ENCODE measurements at regions not wholly inside any gene's neighbourhood (a gene's known extent, or its start where the extent isn't known, plus 50 kb on each side); places are given as distances from the start of the nearest gene placed in this dataset.

DNA sequence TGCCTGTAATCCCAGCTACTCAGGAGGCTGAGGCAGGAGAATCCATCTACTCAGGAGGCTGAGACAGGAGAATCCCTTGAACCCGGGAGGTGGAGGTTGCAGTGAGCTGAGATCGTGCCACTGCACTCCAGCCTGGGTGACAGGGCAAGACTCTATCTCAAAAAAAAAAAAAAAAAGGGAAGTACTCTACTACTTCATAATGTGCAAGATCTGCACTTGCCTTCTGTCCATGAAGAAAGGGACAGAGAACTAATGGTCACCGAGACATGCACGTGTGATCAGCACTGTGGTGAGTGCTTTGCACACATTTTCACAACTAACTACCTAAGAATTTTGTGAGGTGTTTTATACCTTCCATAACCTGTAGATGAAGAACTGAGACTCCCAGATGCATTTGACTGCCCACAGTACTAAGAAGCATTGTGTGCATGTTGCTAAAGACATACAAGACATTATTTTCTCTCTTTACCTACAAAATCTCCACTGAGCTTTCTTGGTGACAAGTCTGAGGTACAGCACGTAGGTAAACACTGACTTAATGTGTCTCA, 784.8 kb upstream of the ID2 start:
- no peak for DNase-seq (ENCODE audit: low read depth)

DNA sequence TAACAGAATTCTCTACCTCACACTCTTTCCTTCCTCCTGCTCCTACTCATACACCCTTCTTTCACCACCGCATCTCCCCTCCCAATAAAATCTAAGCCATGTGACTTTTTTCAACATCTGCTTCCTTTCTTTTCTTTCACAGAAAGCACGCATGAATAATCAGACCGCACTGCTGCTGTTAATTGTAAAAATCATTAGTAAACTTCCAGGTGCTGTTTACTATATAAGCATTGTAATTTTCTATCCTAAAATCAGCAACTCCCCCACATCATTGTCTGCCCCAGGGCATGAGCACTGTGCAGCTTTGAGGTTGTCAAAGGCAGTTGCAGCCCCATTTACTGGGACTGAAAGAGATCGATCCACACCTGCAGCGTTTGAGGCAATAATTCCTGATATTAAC, 782.6 kb upstream of the ID2 start:
- no peak for DNase-seq (ENCODE audit: low read depth)

DNA sequence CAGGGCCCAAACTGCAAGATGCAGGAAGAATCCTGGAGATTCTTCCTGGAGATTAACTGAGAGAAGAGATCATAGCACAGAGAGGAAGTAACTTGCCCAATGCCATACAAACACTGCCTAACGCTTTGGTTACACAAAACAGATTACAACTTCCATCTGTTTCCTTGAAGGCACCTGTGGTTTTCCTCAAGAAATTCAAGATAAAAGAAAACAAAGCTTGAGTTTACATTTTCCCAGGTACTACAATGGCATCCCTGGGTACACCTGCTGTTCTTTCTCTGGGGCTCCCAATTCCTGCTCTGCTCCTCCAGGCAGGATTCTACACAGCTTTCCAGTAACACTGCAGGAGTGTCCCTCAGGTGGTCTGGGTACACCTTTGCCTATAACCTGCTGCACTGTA, 781.9 kb upstream of the ID2 start:
- no peak for DNase-seq (ENCODE audit: low read depth)

DNA sequence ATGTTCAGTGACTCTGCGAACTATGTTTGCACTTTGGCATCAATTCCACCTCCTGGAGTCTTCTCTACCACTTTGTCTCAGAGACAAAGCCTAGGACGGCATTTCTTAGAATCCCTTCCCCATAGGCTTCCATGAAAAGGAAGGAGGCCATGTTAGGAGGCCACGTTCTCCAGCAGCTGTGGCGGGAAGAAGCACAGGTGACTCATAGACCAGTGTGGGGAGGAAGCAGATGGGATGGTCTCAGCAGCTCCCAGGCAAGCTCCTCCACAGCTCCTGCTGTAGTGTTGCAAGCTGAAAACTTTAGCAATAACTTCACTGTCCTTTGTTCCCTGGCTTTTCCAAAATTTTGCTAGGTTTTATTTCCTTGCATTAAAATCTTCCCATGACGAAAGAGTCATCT, 781.3 kb upstream of the ID2 start:
- no peak for DNase-seq (ENCODE audit: low read depth)

DNA sequence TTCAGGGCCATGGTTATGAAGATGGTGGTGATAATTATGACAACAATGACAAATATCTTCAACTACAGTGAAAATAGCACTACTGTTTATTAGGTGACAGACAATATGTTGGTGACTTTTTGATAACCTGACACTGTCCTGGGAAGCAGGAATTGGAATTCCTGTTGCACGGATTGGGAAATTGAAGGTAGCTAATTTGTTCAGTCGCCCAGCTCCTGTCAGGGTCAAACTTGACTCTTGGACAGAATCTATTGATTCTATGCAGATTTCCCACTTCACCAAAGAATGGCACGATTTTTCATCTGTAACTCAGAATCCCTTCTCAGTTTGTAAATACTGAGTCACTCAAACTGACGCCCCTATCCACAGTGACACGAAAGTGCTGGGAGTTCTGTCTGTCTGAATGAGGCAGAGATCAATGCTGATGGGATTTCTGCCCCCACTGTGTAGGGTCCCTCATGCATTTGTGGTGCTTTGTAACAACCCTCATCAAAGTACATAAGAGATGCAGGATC, 779.5 kb upstream of the ID2 start:
- no peak for DNase-seq (ENCODE audit: low read depth)

DNA sequence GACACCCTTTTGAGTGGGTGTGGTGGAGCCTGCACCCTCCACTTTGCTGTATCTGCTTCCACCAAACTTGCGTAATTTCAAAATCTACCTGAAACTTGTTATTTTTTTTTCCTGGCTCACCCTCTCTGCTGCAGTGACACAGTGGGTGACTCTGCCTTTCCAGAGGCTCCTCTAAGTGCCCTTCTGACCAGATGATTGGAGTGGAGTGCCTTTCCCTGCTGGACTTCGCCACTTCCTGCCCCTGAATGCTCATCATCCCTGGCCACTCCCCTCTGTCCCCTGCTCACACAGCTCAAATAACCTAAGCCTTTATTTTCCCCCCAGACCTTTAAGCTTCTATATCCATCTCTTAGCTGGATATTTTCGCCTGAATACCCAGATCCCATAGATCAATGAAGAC, 777.5 kb upstream of the ID2 start:
- no peak for DNase-seq (ENCODE audit: low read depth)

DNA sequence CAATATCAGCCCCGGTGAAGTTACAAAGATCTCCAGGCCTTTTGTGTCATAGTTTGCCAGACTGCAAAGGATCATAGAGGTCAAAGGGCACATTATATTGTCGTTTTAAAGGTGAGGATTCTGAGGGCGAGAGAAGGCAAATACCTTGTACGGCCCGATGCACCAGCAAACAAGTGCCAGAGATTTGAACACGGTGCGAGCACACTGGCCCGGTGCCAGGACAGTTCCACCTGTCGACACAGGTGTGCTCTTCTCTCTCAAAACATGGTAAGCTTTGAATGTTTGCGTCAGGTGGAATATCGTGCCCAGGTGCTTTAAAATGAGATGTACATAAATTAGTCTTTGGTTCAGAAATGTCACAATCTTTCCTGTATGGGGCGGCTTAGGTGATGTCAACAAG, 776.1 kb upstream of the ID2 start:
- no peak for DNase-seq (ENCODE audit: low read depth)

DNA sequence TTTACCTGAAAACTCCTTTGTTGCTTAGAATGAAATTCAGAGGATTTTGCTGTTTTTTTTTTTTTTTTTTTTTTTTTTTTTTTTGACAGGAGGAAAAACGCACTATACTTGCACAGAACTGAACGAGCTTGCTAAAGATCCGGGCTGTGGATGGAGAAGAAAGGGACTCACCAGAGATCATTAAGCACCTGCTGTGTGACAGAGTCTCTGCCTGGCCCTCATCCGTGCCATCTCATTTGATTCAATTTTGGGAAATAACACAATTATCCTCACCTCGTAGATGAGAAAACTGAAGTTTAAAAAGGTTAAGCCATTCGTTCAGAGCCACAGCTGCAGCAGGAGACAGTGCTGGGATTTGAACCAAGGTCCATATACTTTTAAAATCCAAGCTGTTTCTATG, 775.4 kb upstream of the ID2 start:
- no peak for DNase-seq (ENCODE audit: low read depth)

DNA sequence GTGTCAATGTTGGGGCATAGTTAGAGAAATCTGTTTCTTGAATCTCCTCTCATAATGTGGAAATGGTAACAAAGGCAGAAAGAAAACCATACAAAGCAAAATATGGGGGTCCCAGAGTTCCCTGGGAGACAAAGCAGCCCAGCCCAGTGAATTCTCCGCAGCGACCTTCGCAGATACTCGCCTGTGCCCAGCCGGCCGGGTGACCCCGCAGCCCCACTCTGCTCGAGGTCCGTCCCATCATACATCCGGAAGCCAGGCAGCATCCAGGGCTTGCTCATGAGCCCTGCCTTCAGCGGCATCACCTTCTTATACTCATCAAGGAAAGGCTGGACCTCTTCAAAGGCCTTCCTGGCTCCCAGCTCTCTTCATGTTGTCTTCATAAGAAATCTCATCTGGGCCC, 774.8 kb upstream of the ID2 start:
- DNase-seq (ENCODE audit: low read depth), result no peak

DNA sequence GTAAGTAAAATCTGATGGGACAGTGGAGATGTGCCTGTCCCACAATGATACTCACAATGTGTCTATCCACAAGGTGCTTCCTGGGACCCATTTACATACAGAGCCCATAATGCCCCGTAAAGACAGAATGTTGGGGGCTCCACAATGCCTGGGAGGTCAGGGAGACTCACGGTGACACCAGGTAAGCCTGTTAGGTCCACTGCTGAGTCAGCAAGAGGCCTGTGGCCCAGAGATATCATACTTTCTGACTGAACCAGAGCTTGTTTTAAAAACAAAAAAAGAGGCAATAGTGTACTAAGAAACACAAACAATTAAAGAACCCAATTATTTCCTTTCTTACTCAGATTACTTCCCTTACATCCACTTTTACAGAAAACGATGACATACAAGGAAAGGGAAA, 771.1 kb upstream of the ID2 start:
- no peak for DNase-seq (ENCODE audit: low read depth)

DNA sequence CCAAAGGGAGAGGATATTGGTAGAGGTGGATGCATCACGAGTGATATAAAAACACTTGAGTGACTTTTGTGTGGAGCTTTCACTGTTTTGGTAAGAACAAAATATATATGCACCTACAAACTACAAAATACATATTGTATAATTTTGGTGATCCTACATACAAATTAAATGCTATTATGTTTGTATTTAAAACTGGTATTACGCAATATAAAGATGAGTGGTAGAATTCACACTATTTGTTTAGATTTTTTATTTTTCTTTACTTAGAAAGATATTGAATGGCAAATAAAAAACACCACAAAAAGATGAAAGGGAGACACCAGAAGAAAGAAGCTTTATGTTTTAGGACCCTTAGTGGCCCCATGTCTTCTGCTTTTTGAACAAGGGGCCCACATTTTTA, 770.7 kb upstream of the ID2 start:
- DNase-seq (ENCODE audit: low read depth), result no peak

DNA sequence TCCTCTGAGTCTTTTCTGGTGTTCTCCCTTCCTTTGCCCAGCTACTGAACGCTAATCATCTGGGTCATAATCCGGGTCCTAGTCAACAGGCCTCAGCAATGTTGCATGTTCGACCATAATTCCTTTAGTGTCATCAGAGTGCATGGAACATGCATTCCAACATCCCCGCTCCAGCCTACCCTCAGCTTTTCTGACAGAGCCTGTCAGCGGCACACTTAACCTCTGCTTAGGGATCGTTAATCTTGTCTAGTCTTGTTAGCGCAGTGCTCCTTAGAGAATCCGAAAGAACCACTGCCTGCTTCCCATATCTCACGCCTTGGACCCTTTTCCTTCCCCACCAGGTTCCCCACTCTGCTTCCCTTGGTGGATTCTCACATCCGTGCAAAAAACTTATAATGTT, 767.9 kb upstream of the ID2 start:
- no peak for DNase-seq (ENCODE audit: low read depth)

DNA sequence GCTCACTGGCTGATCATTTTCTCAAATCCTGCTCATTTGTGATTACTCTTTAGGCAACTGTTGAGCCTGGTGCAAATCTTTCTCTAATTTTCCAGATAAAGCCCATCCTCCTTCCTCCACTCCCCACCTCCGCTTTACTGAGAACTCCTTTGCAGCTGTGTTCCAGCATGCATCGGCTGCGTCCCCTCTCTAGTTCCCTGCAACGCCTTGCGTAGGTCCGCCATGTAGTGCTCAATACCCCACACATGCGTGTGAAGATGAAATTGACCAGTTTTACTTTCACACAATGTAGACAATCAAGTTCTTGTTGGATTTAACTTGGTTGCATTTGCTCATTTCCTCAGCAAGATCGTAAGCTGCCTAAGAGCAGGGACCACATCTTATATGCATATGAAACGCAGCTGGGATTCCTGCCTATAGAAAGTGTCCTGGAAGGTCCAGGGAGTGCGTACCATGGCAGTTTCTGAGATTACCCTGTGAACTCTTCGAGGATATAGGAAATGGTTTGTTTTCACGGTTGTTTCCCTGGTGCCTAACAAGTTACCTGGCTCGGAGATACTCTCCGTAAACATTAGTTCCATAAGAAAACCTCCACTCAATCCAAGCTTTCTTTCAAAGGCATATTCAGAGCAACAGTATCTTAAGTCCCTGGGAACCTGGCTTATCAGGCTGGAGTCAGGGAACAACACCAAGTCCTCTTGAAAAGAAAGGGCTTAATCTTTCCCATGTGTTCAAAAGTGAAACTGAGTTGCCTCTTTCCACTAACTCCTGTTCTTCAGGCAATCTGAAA, 766.4 kb upstream of the ID2 start:
- no peak for DNase-seq (ENCODE audit: low read depth)

DNA sequence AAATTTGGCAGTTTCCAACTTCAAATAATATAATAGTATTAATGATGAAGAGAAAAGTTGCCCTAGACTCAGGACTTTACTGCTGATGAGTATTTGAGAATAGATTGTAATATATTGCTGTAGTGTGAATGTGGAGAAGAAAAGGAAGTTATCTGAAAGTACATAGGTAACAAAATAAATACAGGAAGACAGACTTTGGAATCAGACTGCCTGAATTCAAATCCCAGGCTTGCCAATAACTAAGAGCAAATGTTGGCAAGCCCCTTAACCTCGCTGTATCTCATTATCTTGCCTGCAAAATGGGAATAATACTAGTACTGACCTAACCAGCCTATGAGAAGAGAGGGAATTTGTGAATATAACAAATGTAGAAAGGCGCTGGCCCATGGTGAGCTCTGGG, 765.2 kb upstream of the ID2 start:
- DNase-seq (ENCODE audit: low read depth), result no peak

DNA sequence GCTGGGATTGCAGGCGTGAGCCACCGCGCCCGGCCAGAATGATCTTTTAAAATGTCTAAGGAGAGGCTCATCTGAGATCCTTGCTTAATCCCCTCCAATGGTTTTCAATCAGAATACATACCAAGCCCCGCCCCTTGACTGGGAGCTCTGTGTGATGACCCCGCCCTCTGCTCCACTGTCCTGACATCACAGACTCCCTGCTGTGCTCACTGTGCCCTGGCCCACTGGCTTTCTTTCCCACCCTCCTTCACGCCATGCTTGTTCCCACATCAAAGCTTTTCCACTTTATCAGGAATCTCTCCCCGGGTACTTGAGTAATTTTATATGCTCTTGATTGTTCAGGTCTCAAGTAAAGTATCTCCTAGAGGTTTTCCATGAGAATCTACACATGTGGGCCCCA, 762.3 kb upstream of the ID2 start:
- DNase-seq (ENCODE audit: low read depth), result no peak

DNA sequence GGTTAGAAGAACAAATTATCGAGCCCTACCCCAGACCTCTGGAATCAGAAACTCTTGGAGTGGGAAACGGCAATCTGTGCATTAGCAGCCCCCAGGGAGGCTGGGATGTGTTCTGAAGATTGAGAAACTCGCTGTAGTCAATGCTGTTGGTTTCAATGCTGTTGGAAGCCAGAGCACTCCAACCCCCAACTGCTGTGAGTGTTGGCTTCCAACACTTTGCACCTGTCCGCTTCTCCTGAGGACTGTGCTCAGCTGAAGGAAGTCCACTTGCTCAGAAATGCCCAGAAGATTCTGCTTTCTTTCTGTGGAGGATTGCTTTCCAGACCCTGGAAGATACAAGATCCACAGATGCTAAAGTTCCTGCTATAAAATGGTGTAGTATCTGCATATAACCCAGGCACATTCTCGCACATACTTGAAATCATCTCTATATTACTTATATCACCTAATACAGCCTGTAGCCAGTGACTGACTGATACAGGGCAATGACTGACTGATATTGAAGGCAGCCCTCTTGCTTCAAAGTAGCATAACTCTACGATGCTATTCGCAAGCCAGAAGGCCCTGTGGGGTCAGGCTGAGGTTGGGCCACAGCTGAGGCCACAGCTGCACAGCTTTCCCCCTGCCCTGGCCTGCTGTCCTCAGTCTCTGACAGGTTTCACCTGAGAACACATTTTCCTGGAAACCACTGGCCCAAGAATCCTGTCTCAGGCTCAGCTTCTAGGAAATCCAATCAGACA, 757.7 kb upstream of the ID2 start:
- DNase-seq (ENCODE audit: low read depth), result no peak

DNA sequence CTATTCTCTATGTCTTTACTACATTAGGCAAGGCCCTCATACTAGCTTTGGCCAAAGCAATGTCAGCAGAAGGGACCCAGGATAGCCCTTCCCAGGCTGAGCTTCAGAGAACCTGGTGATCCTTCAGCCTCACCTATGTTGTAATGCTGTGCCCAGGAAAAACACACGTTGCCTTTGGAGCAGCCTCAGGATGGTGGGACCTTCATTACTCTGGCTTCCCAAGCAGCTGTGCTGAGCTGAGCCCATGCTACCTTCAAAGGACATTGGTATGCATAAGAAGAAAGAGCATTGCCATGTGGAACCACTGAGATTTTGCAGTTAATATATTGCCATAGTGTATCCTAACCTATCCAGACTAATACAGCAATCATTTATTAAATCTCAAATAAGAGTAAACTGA, 756.4 kb upstream of the ID2 start:
- DNase-seq (ENCODE audit: low read depth), result no peak

DNA sequence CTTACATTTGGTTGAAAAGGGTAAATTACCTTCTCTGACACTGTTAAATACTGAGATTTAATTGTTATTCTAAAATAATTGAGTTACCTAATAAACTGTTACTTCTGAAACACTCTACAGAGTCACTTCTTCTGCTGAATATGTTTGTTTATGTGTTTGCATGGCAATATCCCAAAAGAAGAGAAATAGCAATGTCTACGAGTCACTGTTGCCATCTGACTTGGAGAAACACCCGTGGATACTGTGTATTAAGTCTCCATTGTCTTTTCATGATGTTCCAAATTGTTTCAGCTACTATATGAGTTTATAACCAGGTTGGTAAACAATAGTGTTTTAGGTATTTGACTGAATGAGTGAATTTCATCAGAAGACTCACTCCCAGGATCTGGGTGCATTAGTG, 754.2 kb upstream of the ID2 start:
- DNase-seq (ENCODE audit: low read depth), result no peak

DNA sequence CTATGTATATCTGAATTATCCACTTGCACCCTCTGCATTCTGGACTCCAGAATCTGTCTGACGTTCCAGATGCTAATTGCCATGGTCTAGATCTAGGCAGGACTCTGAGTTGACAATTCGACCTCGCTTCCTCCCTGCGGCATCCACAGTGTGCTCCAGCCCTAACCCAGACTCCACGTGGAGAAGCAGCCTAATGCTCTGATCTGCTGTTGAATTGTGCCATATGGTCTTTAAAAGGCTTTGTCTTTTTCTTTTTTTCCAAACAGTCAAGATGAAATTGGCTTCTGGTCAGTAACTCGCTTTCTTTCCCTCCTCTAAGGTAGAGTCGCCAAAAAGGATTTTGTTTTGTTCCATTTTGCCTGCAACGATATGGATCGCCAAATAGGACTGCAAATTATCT, 752.6 kb upstream of the ID2 start:
- no peak for DNase-seq (ENCODE audit: low read depth)

DNA sequence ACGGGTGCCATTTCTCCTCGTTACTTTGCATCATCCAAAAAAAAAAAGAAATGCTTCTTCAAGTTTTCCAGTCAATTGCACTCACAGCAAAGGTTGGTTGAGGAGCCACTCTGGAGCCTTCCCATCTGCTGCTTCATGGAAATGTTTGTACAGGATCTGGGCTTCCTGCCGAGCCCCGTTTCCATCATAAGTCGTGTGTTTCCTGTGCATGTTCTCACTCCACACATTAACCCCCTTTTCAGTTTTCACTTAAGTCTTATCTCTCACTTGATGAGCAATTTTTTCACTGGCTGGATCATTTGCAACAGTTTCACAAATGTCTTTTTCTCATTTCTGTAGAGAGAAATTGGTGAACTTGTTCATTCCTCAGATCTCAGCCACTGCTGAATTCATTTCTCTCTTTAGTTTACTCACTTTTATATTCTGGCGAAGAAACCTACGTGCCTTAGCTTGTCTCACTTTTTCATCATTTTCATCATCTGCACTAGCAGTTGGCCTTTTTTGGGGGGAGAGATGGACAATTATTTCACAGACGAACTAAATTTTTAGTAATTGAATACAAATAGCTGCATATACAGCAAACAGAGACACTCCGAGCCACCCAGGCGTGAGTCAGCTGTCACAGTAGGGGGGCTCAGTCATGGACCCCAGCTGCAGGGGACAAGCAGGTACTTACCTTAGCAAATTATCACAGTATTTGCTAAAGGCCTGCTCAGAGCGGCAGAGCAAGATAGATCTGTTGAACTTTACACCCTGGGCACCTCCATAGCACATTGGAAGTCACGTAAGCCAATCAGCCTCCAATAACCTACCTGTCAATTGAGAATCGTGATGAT, 750.8 kb upstream of the ID2 start:
- no peak for DNase-seq (ENCODE audit: low read depth)

DNA sequence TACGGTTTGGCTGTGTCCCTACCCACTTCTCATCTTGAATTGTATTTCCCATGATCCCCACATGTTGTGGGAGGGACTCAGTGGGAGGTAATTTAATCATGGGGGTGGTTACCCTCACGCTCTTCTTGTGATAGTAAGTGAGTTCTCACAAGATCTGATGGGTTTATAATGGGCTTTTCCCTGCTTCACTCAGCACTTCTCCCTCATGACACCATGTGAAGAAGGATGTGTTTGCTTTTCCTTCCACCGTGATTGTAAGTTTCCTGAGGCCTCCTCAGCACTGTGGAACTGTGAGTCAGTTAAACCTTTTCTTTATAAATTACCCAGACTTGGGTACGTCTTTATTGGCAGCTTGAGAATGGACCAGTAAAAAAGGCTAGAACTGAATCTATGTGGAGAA, 750.0 kb upstream of the ID2 start:
- no peak for DNase-seq (ENCODE audit: low read depth)

DNA sequence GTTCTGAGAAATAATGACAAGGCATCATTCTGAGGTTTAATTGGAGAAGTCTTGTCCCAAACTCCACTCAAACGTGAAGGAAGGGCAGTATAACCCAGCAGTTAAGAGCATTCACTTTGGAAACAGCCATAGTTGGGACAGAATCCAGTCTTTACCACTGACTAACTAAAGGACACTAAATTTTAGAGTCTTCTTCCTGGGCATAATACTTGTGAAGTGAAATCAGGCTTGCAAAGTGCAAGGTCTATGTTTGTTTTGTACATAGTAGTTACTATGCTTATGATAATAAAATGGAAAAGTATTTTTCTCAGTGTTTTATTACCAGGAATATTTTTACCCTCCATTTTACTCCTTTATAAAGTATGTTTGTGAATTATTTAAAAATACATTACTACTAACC, 748.2 kb upstream of the ID2 start:
- DNase-seq (ENCODE audit: low read depth), result no peak

DNA sequence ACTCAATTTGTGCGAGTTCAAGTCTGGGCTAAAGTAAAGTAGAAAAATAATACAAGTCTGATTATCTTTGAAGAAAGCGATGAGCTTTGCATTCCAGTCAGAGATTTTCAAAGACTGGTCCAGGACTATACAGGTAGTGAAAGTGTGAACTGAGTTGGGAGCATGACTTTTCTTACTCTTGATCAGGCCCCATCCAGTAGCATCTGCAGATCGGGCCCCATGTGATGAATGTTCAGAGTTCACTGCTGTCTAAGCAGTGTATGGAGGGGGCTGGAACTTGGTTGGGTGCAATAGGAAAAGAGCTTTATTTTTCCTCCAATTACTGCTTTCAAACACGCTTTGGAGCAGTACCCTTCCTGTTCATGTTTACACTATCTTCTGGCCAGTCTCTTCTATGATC, 747.4 kb upstream of the ID2 start:
- DNase-seq (ENCODE audit: low read depth), result no peak

Measured in CMK (cell line).